ENCODE measurements at regions not wholly inside any gene's neighbourhood (a gene's known extent, or its start where the extent isn't known, plus 50 kb on each side); places are given as distances from the start of the nearest gene placed in this dataset.

GRCh38 chr5:29950416-29951145 is 1242.9 kb upstream of the CDH6 start:
- no peak for DNase-seq

GRCh38 chr5:29949301-29949872 is 1244.1 kb upstream of the CDH6 start:
- no peak for DNase-seq

GRCh38 chr5:29944327-29944726 is 1249.2 kb upstream of the CDH6 start:
- no peak for DNase-seq

- no peak for DNase-seq
Observed at GRCh38 chr5:29942089-29942488, 1251.4 kb upstream of the CDH6 start.

- no peak for DNase-seq
Observed at GRCh38 chr5:29939988-29940387, 1253.5 kb upstream of the CDH6 start.

- DNase-seq, result no peak
Observed at GRCh38 chr5:29935371-29935770, 1258.1 kb upstream of the CDH6 start.

GRCh38 chr5:29930316-29930715 is 1263.2 kb upstream of the CDH6 start:
- DNase-seq, result no peak

DNA sequence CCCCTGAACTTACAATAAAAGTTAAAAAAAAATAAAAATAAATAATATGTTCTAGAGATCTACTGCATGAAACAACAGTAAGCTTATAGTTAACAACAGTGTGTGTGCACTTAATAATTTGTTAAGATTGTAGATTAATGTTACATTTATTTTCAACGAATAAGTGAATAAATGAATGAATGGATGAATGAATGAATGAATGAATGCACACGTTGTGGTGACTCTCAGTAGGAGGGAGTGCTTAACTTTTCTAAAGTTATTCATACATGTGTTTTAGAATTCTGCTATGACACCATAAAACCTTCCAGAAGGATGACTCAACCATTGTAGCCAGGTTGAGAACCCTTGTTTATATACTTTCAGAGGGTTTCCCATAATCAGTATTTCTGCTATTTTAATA is 1269.4 kb upstream of the CDH6 start:
- no peak for DNase-seq

GRCh38 chr5:29905626-29906353 is 1287.7 kb upstream of the CDH6 start:
- DNase-seq, result no peak

DNA sequence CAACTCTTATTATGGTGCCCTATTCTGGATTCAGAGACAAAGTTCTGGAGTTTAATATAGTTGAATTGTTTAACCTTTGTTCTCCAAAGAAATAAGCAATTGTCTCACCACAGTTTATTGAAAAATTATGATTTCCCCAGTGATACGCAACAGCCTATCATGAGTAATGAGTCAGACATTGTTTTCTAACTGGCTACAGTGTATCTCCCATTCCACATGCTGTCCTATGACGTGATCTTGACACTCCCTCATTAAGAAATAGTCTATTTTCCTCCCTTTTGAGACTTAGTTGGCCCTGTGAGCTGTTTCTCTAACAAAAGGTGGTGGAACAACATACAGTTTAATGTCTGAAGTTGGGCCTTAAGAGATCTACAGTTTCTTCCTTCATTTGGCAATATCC is 1290.6 kb upstream of the CDH6 start:
- no peak for DNase-seq

DNA sequence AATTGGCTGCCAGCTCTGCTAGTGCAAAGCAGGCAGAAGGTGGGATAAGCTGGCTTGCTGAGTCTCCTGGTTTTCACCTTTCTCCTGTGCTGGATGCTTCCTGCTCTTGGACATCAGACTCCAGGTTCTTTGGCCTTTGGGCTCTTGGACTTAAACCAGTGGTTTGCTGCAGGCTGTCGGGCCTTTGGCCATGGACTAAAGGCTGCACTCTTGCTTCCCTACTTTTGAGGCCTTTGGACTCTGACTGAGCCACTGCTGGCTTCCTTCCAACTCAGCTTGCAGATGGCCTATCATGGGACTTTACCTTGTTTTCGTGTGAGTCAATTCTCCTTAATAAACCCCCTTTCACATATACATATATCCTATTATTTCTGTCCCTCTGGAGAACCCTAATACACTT is 1293.9 kb upstream of the CDH6 start:
- peak in 2 of 3 donors; percentile 0 to 3 for DNase-seq

DNA sequence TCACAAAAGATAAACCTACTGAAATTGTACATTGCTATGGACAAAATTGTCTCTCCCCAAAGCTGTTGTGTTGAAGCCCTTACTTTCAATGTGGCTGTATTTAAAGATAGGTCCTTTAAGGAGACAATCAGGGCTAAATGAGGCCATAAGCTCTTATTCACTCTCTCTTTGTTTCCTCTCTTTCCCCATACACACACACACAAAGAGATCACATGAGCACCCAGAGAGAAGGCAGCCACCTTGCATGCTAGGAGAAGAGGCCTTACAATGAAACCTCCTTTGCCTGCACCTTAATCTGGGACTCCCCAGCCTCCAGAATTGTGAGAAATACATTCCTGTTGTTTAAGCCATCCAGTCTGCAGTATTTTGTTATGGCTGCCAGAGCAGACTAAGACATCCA is 1295.6 kb upstream of the CDH6 start:
- no peak for DNase-seq

- DNase-seq, result no peak
Observed at GRCh38 chr5:29896646-29897045, 1296.8 kb upstream of the CDH6 start.

DNA sequence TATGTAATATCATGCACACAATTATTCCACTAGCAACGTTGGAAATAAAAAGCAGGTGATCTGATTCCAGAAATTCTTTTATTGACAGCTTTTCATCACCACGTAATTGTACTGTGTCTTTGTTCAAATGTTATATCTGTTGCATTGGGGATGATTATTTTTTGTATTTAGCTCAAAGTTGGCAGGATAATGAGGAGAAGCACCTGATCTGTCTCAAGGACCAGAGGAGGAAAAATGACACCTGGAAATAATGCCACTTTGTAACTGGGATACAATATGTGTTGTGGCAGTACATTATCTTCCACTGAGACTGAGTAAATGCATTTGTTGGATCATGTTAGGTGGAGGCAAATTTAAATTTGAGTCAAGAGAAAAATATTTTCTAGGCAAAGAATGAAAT is 1298.8 kb upstream of the CDH6 start:
- no peak for DNase-seq

DNA sequence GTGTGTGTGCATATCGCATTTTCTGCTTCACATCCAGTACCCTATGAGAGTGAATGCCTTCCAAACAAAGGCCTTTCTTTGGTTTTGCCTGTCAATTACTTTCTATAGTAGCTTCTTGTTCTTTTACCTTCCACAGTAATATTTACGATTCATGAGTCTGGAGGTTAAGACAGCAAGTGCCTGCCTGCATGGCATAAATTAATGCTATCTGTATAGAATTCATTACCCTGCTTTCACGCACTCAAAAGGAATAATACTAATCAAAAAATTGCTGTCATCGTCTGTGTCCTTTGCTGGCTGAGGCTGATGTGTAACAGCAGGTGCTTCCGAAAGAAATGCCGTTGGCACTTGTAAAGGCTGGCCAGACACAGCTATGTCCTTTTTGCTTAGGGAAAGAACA is 1304.4 kb upstream of the CDH6 start:
- no peak for DNase-seq

DNA sequence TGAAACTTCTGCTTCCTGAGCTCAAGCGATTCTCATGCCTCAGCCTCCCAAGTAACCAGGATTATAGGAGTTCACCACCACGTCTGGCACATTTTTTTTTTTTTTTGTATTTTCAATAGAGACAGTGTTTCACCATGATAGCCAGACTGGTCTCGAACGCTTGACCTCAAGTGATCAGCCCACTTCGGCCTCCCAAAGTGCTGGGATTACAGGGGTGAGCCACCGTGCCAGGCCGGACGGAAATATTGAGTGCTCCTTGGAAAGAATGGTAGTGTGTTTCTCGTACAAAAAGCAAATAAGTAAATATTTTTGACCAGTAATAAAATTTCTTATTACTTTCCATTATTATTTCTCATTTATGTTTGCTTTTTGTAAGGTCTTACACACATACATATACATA is 1307.9 kb upstream of the CDH6 start:
- no peak for DNase-seq

- DNase-seq, result no peak
Observed at GRCh38 chr5:29882036-29882435, 1311.5 kb upstream of the CDH6 start.

GRCh38 chr5:29879401-29879800 is 1314.1 kb upstream of the CDH6 start:
- no peak for DNase-seq

DNA sequence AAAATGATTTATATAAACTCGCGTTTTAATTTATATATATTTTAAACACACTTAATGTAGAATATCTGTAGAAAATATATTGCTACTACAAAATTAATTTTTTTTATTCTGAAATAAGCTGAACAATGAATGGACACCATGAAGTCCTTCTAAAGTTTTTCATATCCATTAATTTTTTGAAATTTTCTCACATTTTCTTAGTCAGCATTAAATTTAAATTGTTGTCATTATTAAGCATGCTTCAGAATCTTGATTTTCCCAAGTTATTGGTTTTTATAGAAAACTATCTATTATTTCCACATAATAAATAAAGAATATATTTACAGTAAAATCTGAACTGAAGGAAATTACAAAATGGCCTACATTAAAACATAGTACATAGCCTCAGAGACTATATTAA is 1314.9 kb upstream of the CDH6 start:
- DNase-seq, result no peak

DNA sequence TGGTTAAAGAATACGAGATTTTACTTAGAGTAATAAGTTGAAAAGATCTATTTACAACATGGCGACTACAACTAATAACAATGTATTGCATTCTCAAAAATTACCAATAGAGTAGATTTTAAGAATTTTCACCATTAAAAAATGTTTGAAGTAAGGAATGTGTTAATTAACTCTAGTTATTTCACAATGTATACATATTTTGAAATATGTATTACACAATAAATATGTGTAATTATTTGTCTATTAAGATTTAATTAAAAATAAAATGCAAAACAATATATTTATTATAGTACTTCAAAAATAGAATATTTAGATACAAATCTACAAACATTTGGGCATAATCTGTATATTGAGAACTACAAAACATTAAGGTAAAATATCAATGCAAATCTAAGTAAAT is 1326.3 kb upstream of the CDH6 start:
- no peak for DNase-seq

DNA sequence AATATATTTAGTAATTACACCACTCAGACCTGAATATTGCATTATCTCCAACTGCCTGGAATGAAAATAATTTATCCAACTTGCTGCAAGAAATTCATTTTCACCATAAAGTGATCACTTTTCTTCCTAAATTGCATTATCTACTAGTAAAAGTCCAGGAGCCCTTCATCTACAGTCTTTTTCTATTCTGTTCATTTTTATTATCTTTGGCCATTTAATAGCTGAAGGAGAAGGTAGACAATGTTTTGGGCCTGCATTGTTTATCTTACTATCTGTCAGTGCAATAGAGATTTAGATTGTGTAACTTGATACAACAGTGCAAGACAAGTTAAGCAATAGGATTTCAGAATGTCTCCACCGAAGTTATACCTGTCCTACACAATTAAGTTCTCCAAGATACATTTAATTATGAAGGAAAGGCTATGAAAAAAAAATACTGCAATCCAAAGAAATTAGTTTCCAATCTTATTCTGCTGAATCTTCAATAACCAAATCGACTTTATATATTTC is 1339.7 kb upstream of the CDH6 start:
- DNase-seq, result no peak

- no peak for DNase-seq
Observed at GRCh38 chr5:29852329-29852728, 1341.2 kb upstream of the CDH6 start.

- DNase-seq, result no peak
Observed at GRCh38 chr5:29845206-29845605, 1348.3 kb upstream of the CDH6 start.

Measured in muscle of back (tissue), 3 donors.